NCI-H2227 (cell line): ENCODE measurements at regions not wholly inside any gene's neighbourhood (a gene's known extent, or its start where the extent isn't known, plus 50 kb on each side); places are given as distances from the start of the nearest gene placed in this dataset.
"Not testable (repeated sequence)": the region's sequence is repeated elsewhere in the genome, so short reads cannot be mapped to it uniquely, and the experiment has no call there.

Source experiments
- DNase-seq: peaks from one replicate; lab custom pipeline; 2025; ENCODE audit not compliant: unreplicated experiment; lab: John Stamatoyannopoulos, UW

- DNase-seq = no peak
Measured at GRCh38 chr19:41495589-41495988, 52.6 kb downstream of the ERICH4 start.

GRCh38 chr19:41499899-41500298 lies 56.9 kb downstream of the ERICH4 start:
- DNase-seq = no peak

DNA sequence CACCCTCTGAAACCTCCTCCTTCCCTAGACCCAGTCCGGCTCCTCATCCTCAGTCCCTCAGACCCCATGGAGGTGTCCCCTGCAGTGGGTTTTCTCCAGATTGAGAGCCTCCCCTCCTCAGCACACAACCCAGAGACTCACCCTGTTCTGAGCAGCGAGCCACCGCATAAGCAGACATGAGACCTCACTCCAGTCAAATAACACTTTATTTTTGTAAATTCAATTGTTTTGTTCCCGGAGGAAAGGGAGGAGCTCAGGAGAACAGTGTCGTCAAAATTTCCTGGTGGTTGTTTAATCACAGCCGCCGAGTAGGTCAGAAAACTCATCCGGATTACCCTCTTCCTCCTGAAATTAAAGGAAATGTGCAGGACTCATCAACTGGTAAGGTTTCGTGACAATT lies 57.5 kb downstream of the ERICH4 start:
- DNase-seq = no peak

DNA sequence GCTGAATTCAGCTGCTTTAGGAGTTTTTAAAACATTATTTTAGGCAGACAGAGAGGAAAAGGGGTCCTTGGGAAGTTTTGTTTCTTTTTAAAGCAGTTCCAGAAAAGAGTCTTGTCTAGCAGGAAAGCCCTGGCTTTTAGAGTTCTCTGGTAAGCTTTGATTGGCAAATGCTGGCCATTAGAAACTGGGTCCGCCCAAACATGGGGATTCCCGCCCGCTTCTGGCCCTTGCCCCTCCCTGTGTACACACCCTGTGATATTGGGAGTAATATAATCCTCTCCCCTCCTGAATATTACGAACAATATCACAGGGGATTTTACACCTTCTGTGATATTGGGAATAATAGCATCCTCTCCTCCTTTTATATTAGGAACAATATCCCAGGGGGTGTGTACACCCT lies 58.9 kb downstream of the ERICH4 start:
- DNase-seq = no peak

DNA sequence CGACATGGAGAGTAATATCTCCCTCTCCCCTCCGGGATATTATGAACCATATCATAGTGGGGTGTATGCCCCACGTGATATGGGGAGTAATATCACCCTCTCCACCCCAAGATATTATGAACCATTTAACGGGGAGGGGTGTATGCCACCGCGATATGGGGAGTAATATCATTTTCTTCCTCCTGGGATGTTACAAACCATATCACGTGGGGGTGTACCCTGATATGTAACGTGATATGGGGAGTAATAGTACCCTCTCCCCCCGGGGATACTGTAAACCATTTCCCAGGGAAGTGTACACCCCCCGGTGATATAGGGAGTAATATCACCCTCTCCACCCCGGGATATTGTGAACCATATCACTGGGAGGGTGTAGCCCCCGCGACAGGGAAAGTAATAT lies 62.1 kb downstream of the ERICH4 start:
- DNase-seq = no peak

GRCh38 chr19:41510484-41510883 lies 65.5 kb upstream of the CEACAM21 start:
- no peak for DNase-seq

DNA sequence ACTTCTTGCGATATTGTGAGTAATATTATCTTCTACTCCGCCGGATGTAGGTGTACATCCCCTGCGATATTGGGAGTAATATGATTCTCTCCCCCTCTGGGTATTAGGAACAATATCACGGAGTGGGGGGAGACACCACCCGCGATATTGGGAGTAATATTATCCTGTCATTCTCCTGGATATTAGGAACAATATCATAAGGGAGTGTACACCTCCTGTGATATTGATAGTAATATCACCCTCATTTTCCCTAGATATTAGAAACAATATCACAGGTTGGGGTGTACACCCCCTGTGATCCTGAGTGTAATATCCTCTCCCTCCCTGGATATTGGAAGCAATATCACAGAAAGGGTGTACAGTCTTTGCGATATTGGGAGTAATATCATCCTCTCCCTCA lies 64.3 kb upstream of the CEACAM21 start:
- no peak for DNase-seq

DNA sequence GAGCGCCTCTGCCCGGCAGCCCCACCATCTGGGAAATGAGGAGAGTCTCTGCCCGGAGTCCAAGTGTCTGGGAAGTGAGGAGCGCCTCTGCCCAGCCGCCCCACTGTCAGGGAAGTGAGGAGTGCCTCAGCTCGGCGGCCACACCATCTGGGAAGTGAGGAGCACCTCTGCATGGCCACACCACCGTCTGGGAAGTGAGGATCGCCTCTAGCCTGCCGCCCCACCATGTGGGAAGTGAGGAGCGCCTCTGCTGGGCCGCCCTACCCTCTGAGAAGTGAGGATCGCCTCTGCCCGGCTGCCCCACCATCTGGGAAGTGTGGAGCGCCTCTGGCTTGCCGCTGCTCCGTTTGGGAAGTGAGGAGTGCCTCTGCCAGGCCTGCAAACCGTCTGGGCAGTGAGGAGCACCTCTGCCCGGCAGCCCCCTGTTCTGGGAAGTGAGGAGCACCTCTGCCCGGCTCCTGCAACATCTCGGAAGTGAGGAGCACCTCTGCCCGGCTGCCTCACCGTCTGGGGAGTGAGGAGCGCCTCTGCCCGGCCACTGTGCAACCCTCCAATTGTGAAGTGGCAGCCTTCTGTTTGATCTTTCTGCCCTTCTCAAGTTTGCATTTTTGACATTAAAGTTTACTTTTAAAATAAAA lies 60.8 kb upstream of the CEACAM21 start:
- no peak for DNase-seq

GRCh38 chr19:41516292-41517171 lies 59.4 kb upstream of the CEACAM21 start:
- DNase-seq = not testable (repeated sequence)

- DNase-seq = no peak
Measured at GRCh38 chr19:41518141-41518540, 57.8 kb upstream of the CEACAM21 start.

GRCh38 chr19:41521138-41521930 lies 54.6 kb upstream of the CEACAM21 start:
- not testable (repeated sequence) for DNase-seq

GRCh38 chr19:41521931-41522555 lies 53.9 kb upstream of the CEACAM21 start:
- DNase-seq = peak; percentile 45

DNA sequence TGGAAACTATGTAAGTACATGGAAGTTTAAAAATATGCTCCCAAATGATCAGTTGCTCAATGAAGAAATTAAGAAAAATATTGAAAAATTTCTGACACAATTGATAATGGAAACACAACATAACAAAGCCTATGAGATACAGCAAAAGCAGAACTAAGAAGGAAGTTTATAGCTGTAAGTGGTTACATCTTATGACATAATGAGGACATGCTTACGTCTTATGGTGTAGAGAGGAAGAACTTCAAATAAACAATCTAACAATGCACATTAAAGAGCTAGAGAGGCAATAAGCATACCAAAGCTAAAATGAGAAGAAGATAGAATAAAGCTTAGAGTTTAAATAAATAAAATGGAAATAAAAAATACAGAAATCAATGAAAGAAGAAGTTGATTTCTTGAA lies 50.0 kb upstream of the CEACAM21 start:
- no peak for DNase-seq
